MM.1S (cell line): ENCODE measurements at regions not wholly inside any gene's neighbourhood (a gene's known extent, or its start where the extent isn't known, plus 50 kb on each side); places are given as distances from the start of the nearest gene placed in this dataset.

Experiments
- CTCF ChIP-seq: fragments of 300-600 bp; sonication (generic); IDR thresholded peaks from 2 replicates; pipeline ENCODE4 v1.5.1; 2016; ENCODE audit warnings: antibody characterized with exemption, low read length, mixed read lengths
- EZH2phosphoT487 ChIP-seq: fragments of 300-600 bp; sonication (generic); IDR thresholded peaks from 2 replicates; pipeline ENCODE4 v1.6.1; 2018; ENCODE audit warnings: antibody characterized with exemption, low read length

DNA sequence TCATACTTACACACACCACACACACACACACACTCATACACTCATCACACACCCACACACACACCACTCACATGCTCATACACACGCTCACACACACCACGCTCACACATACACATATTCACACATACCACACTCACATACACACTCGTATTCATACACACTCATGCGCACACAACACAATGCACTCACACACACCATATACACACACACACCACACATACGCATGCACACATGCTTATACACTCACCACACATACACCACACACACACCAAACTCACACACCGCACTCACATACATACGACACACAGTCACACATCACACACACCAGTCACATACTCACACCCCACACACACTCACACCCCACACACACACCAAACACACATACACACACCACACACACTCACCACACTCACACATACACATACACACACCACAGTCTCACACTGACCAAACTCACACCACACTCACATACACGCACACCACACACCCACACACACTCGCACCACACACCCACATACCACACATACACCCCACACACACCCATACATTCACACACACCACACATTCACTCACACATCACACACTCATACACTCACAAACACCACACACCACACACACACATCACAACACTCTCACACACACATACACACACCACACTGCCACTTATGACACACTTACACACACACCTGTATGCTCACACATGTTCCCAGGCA, 88.9 kb downstream of the IRX5 start:
- no peak for TF ChIP-seq CTCF
- no peak for TF ChIP-seq EZH2phosphoT487
